Liver (tissue), 8 donors: ENCODE measurements at regions not wholly inside any gene's neighbourhood (a gene's known extent, or its start where the extent isn't known, plus 50 kb on each side); places are given as distances from the start of the nearest gene placed in this dataset.

Experiments used
- DNase-seq: peaks from one replicate; pipeline ENCODE4 v3.0.0-alpha.2; 2017; ENCODE audit warnings: low spot score
- H3K27ac ChIP-seq, 2 donors: one replicate each; pipeline ENCODE4 v1.7.0; 2013; ENCODE audit warnings: inconsistent platforms in 2 of 2, low read length in 2 of 2, control low read depth in 1 of 2, low read depth in 1 of 2, mild to moderate bottlenecking in 1 of 2
- H3K27me3 ChIP-seq, 4 donors: one replicate each; pipeline versions ENCODE4 v1.6.1 to v1.7.0; 2013; ENCODE audit warnings: low read length in 3 of 4, inconsistent platforms in 1 of 4, mild to moderate bottlenecking in 1 of 4, moderate library complexity in 1 of 4; ENCODE audit not compliant: control insufficient read depth in 4 of 4, insufficient read depth in 4 of 4
- H3K36me3 ChIP-seq, 4 donors: one replicate each; pipeline versions ENCODE4 v1.6.1 to v1.7.0; 2013; ENCODE audit warnings: low read length in 3 of 4, mild to moderate bottlenecking in 3 of 4, low read depth in 1 of 4, moderate library complexity in 1 of 4; ENCODE audit not compliant: control insufficient read depth in 4 of 4, insufficient read depth in 3 of 4
- H3K4me1 ChIP-seq, 4 donors: one replicate each; pipeline versions ENCODE4 v1.6.1 to v1.7.0; 2013; ENCODE audit warnings: low read length in 3 of 4, mild to moderate bottlenecking in 3 of 4, moderate library complexity in 1 of 4; ENCODE audit not compliant: control insufficient read depth in 4 of 4, insufficient read depth in 4 of 4
- H3K4me3 ChIP-seq, 3 donors: one replicate each; pipeline versions ENCODE4 v1.6.1 to v1.7.0; 2013; ENCODE audit warnings: low read length in 3 of 3, control low read depth in 1 of 3, low read depth in 1 of 3, mild to moderate bottlenecking in 1 of 3
- H3K9ac ChIP-seq, 2 donors: one replicate each; pipeline ENCODE4 v1.7.0; 2013; ENCODE audit warnings: low read length in 2 of 2, mild to moderate bottlenecking in 2 of 2, moderate library complexity in 2 of 2, control low read depth in 1 of 2, low read depth in 1 of 2
- H3K9me3 ChIP-seq, 4 donors: one replicate each; pipeline versions ENCODE4 v1.6.1 to v1.7.0; 2013; ENCODE audit warnings: low read length in 3 of 4; ENCODE audit not compliant: control insufficient read depth in 4 of 4
- ATF3 ChIP-seq: IDR thresholded peaks from 2 replicates; pipeline ENCODE4 v1.6.1; 2016; ENCODE audit warnings: antibody characterized with exemption
- CTCF ChIP-seq: fragments of 150-350 bp; IDR thresholded peaks from 2 replicates; pipeline ENCODE4 v1.5.1; 2017; ENCODE audit warnings: improper control_type of control experiment, low read depth, low read length; ENCODE audit not compliant: missing input control
- EGR1 ChIP-seq, 2 donors: IDR thresholded peaks; 2 replicates each; pipeline ENCODE4 v1.6.1; 2016 to 2018; ENCODE audit warnings: antibody characterized with exemption in 2 of 2, low read depth in 2 of 2
- FOXA1 ChIP-seq: IDR thresholded peaks from 2 replicates; pipeline ENCODE4 v1.6.1; 2016; ENCODE audit warnings: antibody characterized with exemption
- FOXA2 ChIP-seq: IDR thresholded peaks from 2 replicates; pipeline ENCODE4 v1.6.1; 2016; ENCODE audit warnings: antibody characterized with exemption
- GABPA ChIP-seq, 2 donors: IDR thresholded peaks in 1 of 2; conservative IDR thresholded peaks in 1 of 2; 2 replicates each; pipeline ENCODE4 v1.6.1; 2016; ENCODE audit warnings: antibody characterized with exemption in 2 of 2, mild to moderate bottlenecking in 1 of 2, moderate library complexity in 1 of 2
- HNF4A ChIP-seq, 2 donors: conservative IDR thresholded peaks; 2 replicates each; pipeline ENCODE4 v1.6.1; 2016; ENCODE audit warnings: antibody characterized with exemption in 2 of 2, mild to moderate bottlenecking in 2 of 2
- HNF4G ChIP-seq: IDR thresholded peaks from 2 replicates; pipeline ENCODE4 v1.6.1; 2016; ENCODE audit warnings: antibody characterized with exemption
- JUND ChIP-seq, 2 donors: IDR thresholded peaks; 2 replicates each; pipeline ENCODE4 v1.6.1; 2016; ENCODE audit warnings: antibody characterized with exemption in 2 of 2
- NR2F2 ChIP-seq: IDR thresholded peaks from 2 replicates; pipeline ENCODE4 v1.6.1; 2016; ENCODE audit warnings: antibody characterized with exemption
- RAD21 ChIP-seq, 2 donors: IDR thresholded peaks; 2 replicates each; pipeline ENCODE4 v1.6.1; 2016; ENCODE audit warnings: antibody characterized with exemption in 2 of 2, mild to moderate bottlenecking in 2 of 2
- REST ChIP-seq: IDR thresholded peaks from 2 replicates; pipeline ENCODE4 v1.6.1; 2016; ENCODE audit warnings: antibody characterized with exemption, mild to moderate bottlenecking
- RXRA ChIP-seq, 2 donors: IDR thresholded peaks; 2 replicates each; pipeline ENCODE4 v1.6.1; 2017 to 2018; ENCODE audit warnings: antibody characterized with exemption in 2 of 2, mild to moderate bottlenecking in 1 of 2
- SP1 ChIP-seq: IDR thresholded peaks from 2 replicates; pipeline ENCODE4 v1.6.1; 2018; ENCODE audit warnings: antibody characterized with exemption, mild to moderate bottlenecking
- TAF1 ChIP-seq: conservative IDR thresholded peaks from 2 replicates; pipeline ENCODE4 v1.6.1; 2016; ENCODE audit warnings: antibody characterized with exemption, mild to moderate bottlenecking
- YY1 ChIP-seq: IDR thresholded peaks from 2 replicates; pipeline ENCODE4 v1.6.1; 2016; ENCODE audit warnings: antibody characterized with exemption, mild to moderate bottlenecking
- ZBTB33 ChIP-seq: IDR thresholded peaks from 2 replicates; pipeline ENCODE4 v1.6.1; 2016; ENCODE audit warnings: antibody characterized with exemption
- WGBS: extraction: QIAGEN DNeasy Blood & Tissue Kit; methylation state at CpG from one replicate; pipeline ENCODE4 v1.1.7; 2013; 5-methylcytosine and 5-hydroxymethylcytosine counted together
- donor health status: healthy.
- donor health status: healthy.
- donor health status: healthy.
- donor health status: healthy.
- donor health status: healthy.

GRCh38 chr2:133871545-133872209 is 303.4 kb upstream of the NCKAP5 start:
- H3K9ac ChIP-seq: no peak overlapping the region
- H3K9me3 ChIP-seq: no peaks in the 10 kb centered on the region
- no peaks in the 10 kb centered on the region for H3K36me3 ChIP-seq
- no peaks in the 10 kb centered on the region for H3K27me3 ChIP-seq
- no peak for DNase-seq
- WGBS: 54% methylated on average over 4 of the region's 4 CpGs
- H3K4me1 ChIP-seq: no peaks in the 10 kb centered on the region
- no peak overlapping the region for H3K4me3 ChIP-seq
- H3K27ac ChIP-seq: no peak overlapping the region
- TF ChIP-seq TAF1 (no peak), ATF3 (no peak), HNF4G (no peak), HNF4A (conservative IDR thresholded peaks at IDR 0.05) (no peak), ZBTB33 (no peak), SP1 (no peak), RXRA (IDR thresholded peaks at IDR 0.05) (no peak), FOXA2 (no peak), EGR1 (IDR thresholded peaks at IDR 0.05; ENCODE audit: low read depth in 2 of 2) (no peak), RAD21 (IDR thresholded peaks at IDR 0.05) (no peak)

GRCh38 chr2:133878326-133878725 is 310.1 kb upstream of the NCKAP5 start:
- H3K4me3 ChIP-seq: no peak overlapping the region
- H3K36me3 ChIP-seq: no peaks in the 10 kb centered on the region
- no peaks in the 10 kb centered on the region for H3K9me3 ChIP-seq
- no peaks in the 10 kb centered on the region for H3K27me3 ChIP-seq
- no peak overlapping the region for H3K27ac ChIP-seq
- no peak overlapping the region for H3K9ac ChIP-seq
- no peak for DNase-seq
- no peaks in the 10 kb centered on the region for H3K4me1 ChIP-seq
- TF ChIP-seq HNF4G (no peak), FOXA2 (no peak), FOXA1 (no peak), RXRA (IDR thresholded peaks at IDR 0.05) (no peak)
- 87% methylated on average over 5 of the region's 5 CpGs for WGBS

GRCh38 chr2:133879703-133880102 is 311.4 kb upstream of the NCKAP5 start:
- no peak overlapping the region for H3K4me3 ChIP-seq
- H3K9me3 ChIP-seq: no peaks in the 10 kb centered on the region
- WGBS: 96% methylated on average over 1 of the region's 1 CpG
- no peaks in the 10 kb centered on the region for H3K4me1 ChIP-seq
- no peak for TF ChIP-seq GABPA (IDR thresholded peaks at IDR 0.05 in 1 of 2, conservative IDR thresholded peaks at IDR 0.05 in 1 of 2)
- TF ChIP-seq FOXA1: no peak
- no peak for TF ChIP-seq SP1
- no peak for TF ChIP-seq JUND (IDR thresholded peaks at IDR 0.05)
- no peak for TF ChIP-seq EGR1 (IDR thresholded peaks at IDR 0.05; ENCODE audit: low read depth in 2 of 2)
- no peak for TF ChIP-seq RAD21 (IDR thresholded peaks at IDR 0.05)
- no peak for TF ChIP-seq YY1
- TF ChIP-seq FOXA2: no peak
- no peak for TF ChIP-seq RXRA (IDR thresholded peaks at IDR 0.05)
- TF ChIP-seq ZBTB33: no peak
- no peak for TF ChIP-seq TAF1
- TF ChIP-seq NR2F2: no peak
- no peak for TF ChIP-seq HNF4A (conservative IDR thresholded peaks at IDR 0.05)
- no peak for TF ChIP-seq HNF4G
- TF ChIP-seq CTCF: no peak
- no peak for TF ChIP-seq ATF3
- no peak for TF ChIP-seq REST
- no peaks in the 10 kb centered on the region for H3K36me3 ChIP-seq
- no peak overlapping the region for H3K27ac ChIP-seq
- H3K9ac ChIP-seq: no peak overlapping the region
- no peaks in the 10 kb centered on the region for H3K27me3 ChIP-seq
- no peak for DNase-seq
